ENCODE measurements at regions not wholly inside any gene's neighbourhood (a gene's known extent, or its start where the extent isn't known, plus 50 kb on each side); places are given as distances from the start of the nearest gene placed in this dataset.

- H3K27ac ChIP-seq, result no peak overlapping the region
- H3K27me3 ChIP-seq (ENCODE audit: insufficient read depth, low read depth), result no peaks in the 10 kb centered on the region
- no peaks in the 10 kb centered on the region for H3K4me1 ChIP-seq (ENCODE audit: low read depth, poor library complexity, severe bottlenecking)
- H3K4me3 ChIP-seq (IDR thresholded peaks at IDR 0.05; ENCODE audit: insufficient read depth, low read depth, low read length), result no peak overlapping the region
- no peak overlapping the region for H2AFZ ChIP-seq (ENCODE audit: low read depth)
- H4K20me1 ChIP-seq (ENCODE audit: insufficient read depth), result no peaks in the 10 kb centered on the region
- no peak for TF ChIP-seq CTCF (conservative IDR thresholded peaks at IDR 0.05; ENCODE audit: low read depth, low read length)
- no peak overlapping the region for H3K4me2 ChIP-seq
- H3K36me3 ChIP-seq (ENCODE audit: insufficient read depth), result no peaks in the 10 kb centered on the region
- H3K9ac ChIP-seq, result no peak overlapping the region
- H3K79me2 ChIP-seq (ENCODE audit: insufficient read depth, low read depth), result no peaks in the 10 kb centered on the region
Observed at GRCh38 chr16:65226077-65226476, 104.2 kb upstream of the CDH11 start.

GRCh38 chr16:65225488-65225887, 103.6 kb upstream of the CDH11 start:
- no peak overlapping the region for H2AFZ ChIP-seq (ENCODE audit: low read depth)
- H3K36me3 ChIP-seq (ENCODE audit: insufficient read depth), result no peaks in the 10 kb centered on the region
- no peak overlapping the region for H3K4me2 ChIP-seq
- no peak overlapping the region for H3K4me3 ChIP-seq (IDR thresholded peaks at IDR 0.05; ENCODE audit: insufficient read depth, low read depth, low read length)
- H3K27ac ChIP-seq, result no peak overlapping the region
- no peaks in the 10 kb centered on the region for H3K27me3 ChIP-seq (ENCODE audit: insufficient read depth, low read depth)
- H4K20me1 ChIP-seq (ENCODE audit: insufficient read depth), result no peaks in the 10 kb centered on the region
- H3K79me2 ChIP-seq (ENCODE audit: insufficient read depth, low read depth), result no peaks in the 10 kb centered on the region
- no peak for TF ChIP-seq CTCF (conservative IDR thresholded peaks at IDR 0.05; ENCODE audit: low read depth, low read length)
- H3K4me1 ChIP-seq (ENCODE audit: low read depth, poor library complexity, severe bottlenecking), result no peaks in the 10 kb centered on the region
- no peak overlapping the region for H3K9ac ChIP-seq

- H3K27me3 ChIP-seq (ENCODE audit: insufficient read depth, low read depth), result no peaks in the 10 kb centered on the region
- no peaks in the 10 kb centered on the region for H3K36me3 ChIP-seq (ENCODE audit: insufficient read depth)
- no peak overlapping the region for H2AFZ ChIP-seq (ENCODE audit: low read depth)
- H3K27ac ChIP-seq, result no peak overlapping the region
- no peak overlapping the region for H3K4me3 ChIP-seq (IDR thresholded peaks at IDR 0.05; ENCODE audit: insufficient read depth, low read depth, low read length)
- no peaks in the 10 kb centered on the region for H4K20me1 ChIP-seq (ENCODE audit: insufficient read depth)
- no peaks in the 10 kb centered on the region for H3K79me2 ChIP-seq (ENCODE audit: insufficient read depth, low read depth)
- H3K4me2 ChIP-seq, result no peak overlapping the region
- no peak overlapping the region for H3K9ac ChIP-seq
- H3K4me1 ChIP-seq (ENCODE audit: low read depth, poor library complexity, severe bottlenecking), result no peaks in the 10 kb centered on the region
- no peak for TF ChIP-seq CTCF (conservative IDR thresholded peaks at IDR 0.05; ENCODE audit: low read depth, low read length)
Observed at GRCh38 chr16:65224994-65225393, 103.1 kb upstream of the CDH11 start.

GRCh38 chr16:65224471-65224870, 102.6 kb upstream of the CDH11 start:
- Histone ChIP-seq H3K27ac (no peak overlapping the region), H3K9ac (no peak overlapping the region), H4K20me1 (ENCODE audit: insufficient read depth) (no peaks in the 10 kb centered on the region), H3K36me3 (ENCODE audit: insufficient read depth) (no peaks in the 10 kb centered on the region), H3K27me3 (ENCODE audit: insufficient read depth, low read depth) (no peaks in the 10 kb centered on the region), H3K4me1 (ENCODE audit: low read depth, poor library complexity, severe bottlenecking) (no peaks in the 10 kb centered on the region), H3K4me3 (IDR thresholded peaks at IDR 0.05; ENCODE audit: insufficient read depth, low read depth, low read length) (no peak overlapping the region), H3K4me2 (no peak overlapping the region), H3K79me2 (ENCODE audit: insufficient read depth, low read depth) (no peaks in the 10 kb centered on the region), H2AFZ (ENCODE audit: low read depth) (no peak overlapping the region)
- TF ChIP-seq CTCF (conservative IDR thresholded peaks at IDR 0.05; ENCODE audit: low read depth, low read length), result no peak

- no peak overlapping the region for H3K27ac ChIP-seq
- no peak overlapping the region for H3K4me3 ChIP-seq (IDR thresholded peaks at IDR 0.05; ENCODE audit: insufficient read depth, low read depth, low read length)
- no peak overlapping the region for H3K4me2 ChIP-seq
- H3K36me3 ChIP-seq (ENCODE audit: insufficient read depth), result no peaks in the 10 kb centered on the region
- no peak for TF ChIP-seq CTCF (conservative IDR thresholded peaks at IDR 0.05; ENCODE audit: low read depth, low read length)
- H2AFZ ChIP-seq (ENCODE audit: low read depth), result no peak overlapping the region
- no peaks in the 10 kb centered on the region for H4K20me1 ChIP-seq (ENCODE audit: insufficient read depth)
- H3K27me3 ChIP-seq (ENCODE audit: insufficient read depth, low read depth), result no peaks in the 10 kb centered on the region
- H3K9ac ChIP-seq, result no peak overlapping the region
- no peaks in the 10 kb centered on the region for H3K79me2 ChIP-seq (ENCODE audit: insufficient read depth, low read depth)
- no peaks in the 10 kb centered on the region for H3K4me1 ChIP-seq (ENCODE audit: low read depth, poor library complexity, severe bottlenecking)
Observed at GRCh38 chr16:65223335-65223734, 101.5 kb upstream of the CDH11 start.
